Muscle layer of colon (tissue), 2 donors: ENCODE measurements at regions not wholly inside any gene's neighbourhood (a gene's known extent, or its start where the extent isn't known, plus 50 kb on each side); places are given as distances from the start of the nearest gene placed in this dataset.

Source experiments
- H3K27ac ChIP-seq: one replicate; pipeline ENCODE4 v1.7.0; 2013; ENCODE audit warnings: low read depth, mild to moderate bottlenecking, low read length, moderate library complexity
- H3K27me3 ChIP-seq, 2 donors: one replicate each; pipeline ENCODE4 v1.7.0; 2013; ENCODE audit warnings: low read length in 2 of 2, mild to moderate bottlenecking in 2 of 2; ENCODE audit not compliant: insufficient read depth in 2 of 2, control insufficient read depth in 1 of 2
- H3K36me3 ChIP-seq: one replicate; pipeline ENCODE4 v1.7.0; 2013; ENCODE audit warnings: mild to moderate bottlenecking, low read length; ENCODE audit not compliant: insufficient read depth
- H3K4me1 ChIP-seq: one replicate; pipeline ENCODE4 v1.7.0; 2013; ENCODE audit warnings: mild to moderate bottlenecking, low read length; ENCODE audit not compliant: insufficient read depth
- H3K4me3 ChIP-seq, 2 donors: one replicate each; pipeline ENCODE4 v1.7.0; 2013; ENCODE audit warnings: low read length in 2 of 2, low read depth in 1 of 2, mild to moderate bottlenecking in 1 of 2, moderate library complexity in 1 of 2
- H3K9ac ChIP-seq: one replicate; pipeline ENCODE4 v1.7.0; 2013; ENCODE audit warnings: low read length
- H3K9me3 ChIP-seq: one replicate; pipeline ENCODE4 v1.7.0; 2013; ENCODE audit warnings: mild to moderate bottlenecking, low read length
- donor health status: abdominal sarcoma.
- donor health status: Adenocarcinoma of cecum.

- H3K36me3 ChIP-seq, result no peaks in the 10 kb centered on the region
- H3K4me3 ChIP-seq, result no peak overlapping the region
- H3K27me3 ChIP-seq, result no peaks in the 10 kb centered on the region
Observed at GRCh38 chr10:130987401-130987800, 324.1 kb downstream of the TCERG1L start.

GRCh38 chr10:130989670-130990232, 321.8 kb downstream of the TCERG1L start:
- Histone ChIP-seq H3K36me3 (no peaks in the 10 kb centered on the region), H3K4me3 (no peak overlapping the region), H3K9me3 (no peaks in the 10 kb centered on the region), H3K9ac (no peak overlapping the region), H3K27ac (no peak overlapping the region), H3K27me3 (no peaks in the 10 kb centered on the region), H3K4me1 (no peaks in the 10 kb centered on the region)

More at GRCh38 chr10:130987401-130987800, 324.1 kb downstream of the TCERG1L start:
- H3K9ac ChIP-seq, result no peak overlapping the region
- H3K27ac ChIP-seq, result no peak overlapping the region
- H3K4me1 ChIP-seq, result no peaks in the 10 kb centered on the region
- no peaks in the 10 kb centered on the region for H3K9me3 ChIP-seq

GRCh38 chr10:130990486-130990885, 321.0 kb downstream of the TCERG1L start:
- H3K27ac ChIP-seq, result no peak overlapping the region
- no peaks in the 10 kb centered on the region for H3K9me3 ChIP-seq
- no peaks in the 10 kb centered on the region for H3K4me1 ChIP-seq
- no peak overlapping the region for H3K4me3 ChIP-seq
- H3K9ac ChIP-seq, result no peak overlapping the region
- no peaks in the 10 kb centered on the region for H3K36me3 ChIP-seq
- no peaks in the 10 kb centered on the region for H3K27me3 ChIP-seq

GRCh38 chr10:130992802-130993523, 318.6 kb downstream of the TCERG1L start:
- Histone ChIP-seq H3K27me3 (no peaks in the 10 kb centered on the region), H3K27ac (no peak overlapping the region), H3K36me3 (no peaks in the 10 kb centered on the region), H3K4me1 (no peaks in the 10 kb centered on the region), H3K4me3 (no peak overlapping the region), H3K9me3 (no peaks in the 10 kb centered on the region), H3K9ac (no peak overlapping the region)

- Histone ChIP-seq H3K36me3 (no peaks in the 10 kb centered on the region), H3K27me3 (no peaks in the 10 kb centered on the region)
Observed at GRCh38 chr10:130993612-130994011, 317.9 kb downstream of the TCERG1L start.

GRCh38 chr10:130994191-130994590, 317.3 kb downstream of the TCERG1L start:
- Histone ChIP-seq H3K4me3 (no peak overlapping the region), H3K9me3 (no peaks in the 10 kb centered on the region), H3K27me3 (no peaks in the 10 kb centered on the region), H3K9ac (no peak overlapping the region), H3K4me1 (no peaks in the 10 kb centered on the region), H3K27ac (no peak overlapping the region), H3K36me3 (no peaks in the 10 kb centered on the region)

More at GRCh38 chr10:130993612-130994011, 317.9 kb downstream of the TCERG1L start:
- H3K27ac ChIP-seq, result no peak overlapping the region
- H3K4me1 ChIP-seq, result no peaks in the 10 kb centered on the region
- H3K9me3 ChIP-seq, result no peaks in the 10 kb centered on the region
- H3K4me3 ChIP-seq, result no peak overlapping the region
- H3K9ac ChIP-seq, result no peak overlapping the region

GRCh38 chr10:130994845-130995244, 316.7 kb downstream of the TCERG1L start:
- Histone ChIP-seq H3K4me1 (no peaks in the 10 kb centered on the region), H3K27me3 (no peaks in the 10 kb centered on the region), H3K36me3 (no peaks in the 10 kb centered on the region)

GRCh38 chr10:130997267-130998045, 314.1 kb downstream of the TCERG1L start:
- Histone ChIP-seq H3K27ac (no peak overlapping the region), H3K36me3 (no peaks in the 10 kb centered on the region), H3K9me3 (no peaks in the 10 kb centered on the region), H3K4me1 (no peaks in the 10 kb centered on the region), H3K4me3 (no peak overlapping the region), H3K9ac (no peak overlapping the region), H3K27me3 (no peaks in the 10 kb centered on the region)

More at GRCh38 chr10:130994845-130995244, 316.7 kb downstream of the TCERG1L start:
- no peak overlapping the region for H3K27ac ChIP-seq
- no peak overlapping the region for H3K4me3 ChIP-seq
- H3K9me3 ChIP-seq, result no peaks in the 10 kb centered on the region
- no peak overlapping the region for H3K9ac ChIP-seq

- Histone ChIP-seq H3K4me3 (no peak overlapping the region), H3K4me1 (no peaks in the 10 kb centered on the region), H3K27me3 (no peaks in the 10 kb centered on the region), H3K9me3 (no peaks in the 10 kb centered on the region), H3K9ac (no peak overlapping the region), H3K27ac (no peak overlapping the region), H3K36me3 (no peaks in the 10 kb centered on the region)
Observed at GRCh38 chr10:130998046-130998435, 313.5 kb downstream of the TCERG1L start.

- no peaks in the 10 kb centered on the region for H3K36me3 ChIP-seq
- no peaks in the 10 kb centered on the region for H3K9me3 ChIP-seq
- H3K9ac ChIP-seq, result no peak overlapping the region
- H3K4me1 ChIP-seq, result no peaks in the 10 kb centered on the region
- H3K27me3 ChIP-seq, result no peaks in the 10 kb centered on the region
- H3K27ac ChIP-seq, result no peak overlapping the region
- no peak overlapping the region for H3K4me3 ChIP-seq
Observed at GRCh38 chr10:130998642-130999041, 312.9 kb downstream of the TCERG1L start.

- no peaks in the 10 kb centered on the region for H3K27me3 ChIP-seq
- no peaks in the 10 kb centered on the region for H3K4me1 ChIP-seq
Observed at GRCh38 chr10:130999376-131000202, 311.9 kb downstream of the TCERG1L start.

More at GRCh38 chr10:130999376-131000202, 311.9 kb downstream of the TCERG1L start:
- no peak overlapping the region for H3K9ac ChIP-seq
- no peak overlapping the region for H3K4me3 ChIP-seq
- no peaks in the 10 kb centered on the region for H3K9me3 ChIP-seq
- no peak overlapping the region for H3K27ac ChIP-seq
- H3K36me3 ChIP-seq, result no peaks in the 10 kb centered on the region
